ENCODE measurements at regions not wholly inside any gene's neighbourhood (a gene's known extent, or its start where the extent isn't known, plus 50 kb on each side); places are given as distances from the start of the nearest gene placed in this dataset.

GRCh38 chr4:62909238-62909637 is 1500.0 kb downstream of the TECRL start:
- TF ChIP-seq CTCF (conservative IDR thresholded peaks at IDR 0.05; ENCODE audit: low read depth, low read length): no peak
- no peak for TF ChIP-seq EZH2 (IDR thresholded peaks at IDR 0.05; ENCODE audit: borderline replicate concordance, low read depth, low read length, poor library complexity, severe bottlenecking)

Measured in A673 (cell line).